Large intestine (tissue), 3 donors: ENCODE measurements at regions not wholly inside any gene's neighbourhood (a gene's known extent, or its start where the extent isn't known, plus 50 kb on each side); places are given as distances from the start of the nearest gene placed in this dataset.

ENCODE experiments used
- DNase-seq, 2 donors: peaks; one replicate each; pipeline versions ENCODE4 v3.0.0 to v3.0.0-alpha.2; 2013
- H3K27ac ChIP-seq: one replicate; pipeline ENCODE4 v1.5.1; 2013; ENCODE audit warnings: low read length
- H3K27me3 ChIP-seq: 2 replicates; pipeline ENCODE4 v1.6.1; 2013; ENCODE audit warnings: low read length; ENCODE audit not compliant: control insufficient read depth, insufficient read depth
- H3K36me3 ChIP-seq: 2 replicates; pipeline ENCODE4 v1.6.1; 2013; ENCODE audit warnings: low read length; ENCODE audit not compliant: control insufficient read depth, insufficient read depth
- H3K4me1 ChIP-seq: one replicate; pipeline ENCODE4 v1.6.1; 2013; ENCODE audit warnings: low read length; ENCODE audit not compliant: control insufficient read depth, insufficient read depth
- H3K4me3 ChIP-seq: one replicate; pipeline ENCODE4 v1.5.1; 2013; ENCODE audit warnings: low read length
- H3K9me3 ChIP-seq: one replicate; pipeline ENCODE4 v1.6.1; 2013; ENCODE audit warnings: mild to moderate bottlenecking, low read depth, low read length, moderate library complexity; ENCODE audit not compliant: control insufficient read depth
- WGBS: methylation state at CpG from one replicate; pipeline ENCODE4 v1.1.5; 2013; ENCODE audit warnings: low lambda C conversion rate; ENCODE audit not compliant: insufficient coverage; 5-methylcytosine and 5-hydroxymethylcytosine counted together

- no peak for DNase-seq
- H3K27me3 ChIP-seq, result no peaks in the 10 kb centered on the region
- H3K9me3 ChIP-seq, result no peaks in the 10 kb centered on the region
- no peaks in the 10 kb centered on the region for H3K4me1 ChIP-seq
- no peak overlapping the region for H3K4me3 ChIP-seq
- 100% methylated on average over 2 of the region's 7 CpGs for WGBS
- no peaks in the 10 kb centered on the region for H3K36me3 ChIP-seq
- H3K27ac ChIP-seq, result no peak overlapping the region
Observed at GRCh38 chr3:25212736-25213135, 215.3 kb upstream of the RARB start.

GRCh38 chr3:25214034-25214433, 214.0 kb upstream of the RARB start:
- Histone ChIP-seq H3K4me1 (no peaks in the 10 kb centered on the region), H3K4me3 (no peak overlapping the region), H3K36me3 (no peaks in the 10 kb centered on the region), H3K27ac (no peak overlapping the region), H3K9me3 (no peaks in the 10 kb centered on the region), H3K27me3 (no peaks in the 10 kb centered on the region)
- no CpG with 5 or more reads among the region's 2 CpGs for WGBS
- no peak for DNase-seq

- Histone ChIP-seq H3K27me3 (no peaks in the 10 kb centered on the region), H3K4me3 (no peak overlapping the region), H3K9me3 (no peaks in the 10 kb centered on the region), H3K4me1 (no peaks in the 10 kb centered on the region), H3K36me3 (no peaks in the 10 kb centered on the region), H3K27ac (no peak overlapping the region)
- DNase-seq, result no peak
Observed at GRCh38 chr3:25218362-25218761, 209.7 kb upstream of the RARB start.

GRCh38 chr3:25226747-25227146, 201.3 kb upstream of the RARB start:
- no peaks in the 10 kb centered on the region for H3K27me3 ChIP-seq
- no peaks in the 10 kb centered on the region for H3K36me3 ChIP-seq
- no peak for DNase-seq
- no peaks in the 10 kb centered on the region for H3K4me1 ChIP-seq
- no CpG with 5 or more reads among the region's 1 CpG for WGBS
- H3K27ac ChIP-seq, result no peak overlapping the region
- H3K4me3 ChIP-seq, result no peak overlapping the region
- H3K9me3 ChIP-seq, result no peaks in the 10 kb centered on the region

- Histone ChIP-seq H3K4me3 (no peak overlapping the region), H3K36me3 (no peaks in the 10 kb centered on the region), H3K27me3 (no peaks in the 10 kb centered on the region), H3K27ac (no peak overlapping the region), H3K4me1 (no peaks in the 10 kb centered on the region), H3K9me3 (no peaks in the 10 kb centered on the region)
- WGBS, result 60% methylated on average over 1 of the region's 2 CpGs
- DNase-seq, result no peak
Observed at GRCh38 chr3:25229586-25229985, 198.5 kb upstream of the RARB start.

- no peaks in the 10 kb centered on the region for H3K27me3 ChIP-seq
- H3K36me3 ChIP-seq, result no peaks in the 10 kb centered on the region
- no peaks in the 10 kb centered on the region for H3K9me3 ChIP-seq
- WGBS, result 20% methylated on average over 1 of the region's 1 CpG
- no peak overlapping the region for H3K27ac ChIP-seq
- no peaks in the 10 kb centered on the region for H3K4me1 ChIP-seq
- DNase-seq, result peak in 1 of 2 donors; percentile 5
- H3K4me3 ChIP-seq, result no peak overlapping the region
Observed at GRCh38 chr3:25235031-25235430, 193.0 kb upstream of the RARB start.

GRCh38 chr3:25235466-25235865, 192.6 kb upstream of the RARB start:
- H3K4me3 ChIP-seq, result no peak overlapping the region
- H3K36me3 ChIP-seq, result no peaks in the 10 kb centered on the region
- WGBS, result 93% methylated on average over 2 of the region's 2 CpGs
- no peaks in the 10 kb centered on the region for H3K9me3 ChIP-seq
- no peak overlapping the region for H3K27ac ChIP-seq
- no peaks in the 10 kb centered on the region for H3K27me3 ChIP-seq
- H3K4me1 ChIP-seq, result no peaks in the 10 kb centered on the region
- peak in 1 of 2 donors; percentile 3 for DNase-seq

- Histone ChIP-seq H3K36me3 (no peaks in the 10 kb centered on the region), H3K9me3 (no peaks in the 10 kb centered on the region), H3K27me3 (no peaks in the 10 kb centered on the region), H3K4me3 (no peak overlapping the region), H3K27ac (no peak overlapping the region), H3K4me1 (no peaks in the 10 kb centered on the region)
- 100% methylated on average over 1 of the region's 1 CpG for WGBS
- no peak for DNase-seq
Observed at GRCh38 chr3:25237602-25238001, 190.5 kb upstream of the RARB start.

- H3K4me1 ChIP-seq, result no peaks in the 10 kb centered on the region
- H3K36me3 ChIP-seq, result no peaks in the 10 kb centered on the region
- no peak for DNase-seq
- WGBS, result no CpG with 5 or more reads among the region's 1 CpG
- no peaks in the 10 kb centered on the region for H3K27me3 ChIP-seq
- no peak overlapping the region for H3K27ac ChIP-seq
- no peaks in the 10 kb centered on the region for H3K9me3 ChIP-seq
- H3K4me3 ChIP-seq, result no peak overlapping the region
Observed at GRCh38 chr3:25239042-25239441, 189.0 kb upstream of the RARB start.

GRCh38 chr3:25246913-25247312, 181.2 kb upstream of the RARB start:
- WGBS, result no CpG with 5 or more reads among the region's 5 CpGs
- peaks cover 4% of the 10 kb centered on the region for H3K9me3 ChIP-seq

GRCh38 chr3:25252291-25252690, 175.8 kb upstream of the RARB start:
- no peak for DNase-seq
- no peaks in the 10 kb centered on the region for H3K4me1 ChIP-seq
- H3K4me3 ChIP-seq, result no peak overlapping the region
- 100% methylated on average over 1 of the region's 1 CpG for WGBS
- H3K9me3 ChIP-seq, result peaks cover 4% of the 10 kb centered on the region
- no peaks in the 10 kb centered on the region for H3K36me3 ChIP-seq
- H3K27ac ChIP-seq, result no peak overlapping the region
- H3K27me3 ChIP-seq, result no peaks in the 10 kb centered on the region

More at GRCh38 chr3:25246913-25247312, 181.2 kb upstream of the RARB start:
- DNase-seq, result no peak
- Histone ChIP-seq H3K4me3 (no peak overlapping the region), H3K27me3 (no peaks in the 10 kb centered on the region), H3K4me1 (no peaks in the 10 kb centered on the region), H3K27ac (no peak overlapping the region), H3K36me3 (no peaks in the 10 kb centered on the region)
